Ishikawa (cell line): ENCODE measurements at regions not wholly inside any gene's neighbourhood (a gene's known extent, or its start where the extent isn't known, plus 50 kb on each side); places are given as distances from the start of the nearest gene placed in this dataset.

ENCODE experiments used
- CEBPB ChIP-seq: IDR thresholded peaks from 2 replicates; pipeline ENCODE4 v1.6.1; 2012
- CREB1 ChIP-seq: IDR thresholded peaks from 2 replicates; pipeline ENCODE4 v1.6.1; 2012; ENCODE audit warnings: low read depth
- EGR1 ChIP-seq: IDR thresholded peaks from 2 replicates; pipeline ENCODE4 v1.6.1; 2012
- EP300 ChIP-seq: IDR thresholded peaks from 2 replicates; pipeline ENCODE4 v1.6.1; 2012; ENCODE audit warnings: borderline replicate concordance
- FOXM1 ChIP-seq: IDR thresholded peaks from 2 replicates; pipeline ENCODE4 v1.6.1; 2012; ENCODE audit warnings: low read depth, borderline replicate concordance
- MAX ChIP-seq: IDR thresholded peaks from 2 replicates; pipeline ENCODE4 v1.6.1; 2012
- NFIC ChIP-seq: IDR thresholded peaks from 2 replicates; pipeline ENCODE4 v1.6.1; 2012
- RAD21 ChIP-seq: IDR thresholded peaks from 2 replicates; pipeline ENCODE4 v1.6.1; 2012; ENCODE audit warnings: low read depth
- REST ChIP-seq: IDR thresholded peaks from 2 replicates; pipeline ENCODE4 v1.6.1; 2012; ENCODE audit warnings: low read depth, mild to moderate bottlenecking
- TAF1 ChIP-seq: IDR thresholded peaks from 2 replicates; pipeline ENCODE4 v1.6.1; 2012; ENCODE audit warnings: low read depth, mild to moderate bottlenecking
- TCF12 ChIP-seq: IDR thresholded peaks from 2 replicates; pipeline ENCODE4 v1.6.1; 2012; ENCODE audit warnings: low read depth
- TEAD4 ChIP-seq: IDR thresholded peaks from 2 replicates; pipeline ENCODE4 v1.6.1; 2012
- USF1 ChIP-seq: IDR thresholded peaks from 2 replicates; pipeline ENCODE4 v1.6.1; 2012
- YY1 ChIP-seq: IDR thresholded peaks from 2 replicates; pipeline ENCODE4 v1.6.1; 2012; ENCODE audit warnings: low read depth
- ZBTB7A ChIP-seq: IDR thresholded peaks from 2 replicates; pipeline ENCODE4 v1.6.1; 2012; ENCODE audit warnings: low read depth

DNA sequence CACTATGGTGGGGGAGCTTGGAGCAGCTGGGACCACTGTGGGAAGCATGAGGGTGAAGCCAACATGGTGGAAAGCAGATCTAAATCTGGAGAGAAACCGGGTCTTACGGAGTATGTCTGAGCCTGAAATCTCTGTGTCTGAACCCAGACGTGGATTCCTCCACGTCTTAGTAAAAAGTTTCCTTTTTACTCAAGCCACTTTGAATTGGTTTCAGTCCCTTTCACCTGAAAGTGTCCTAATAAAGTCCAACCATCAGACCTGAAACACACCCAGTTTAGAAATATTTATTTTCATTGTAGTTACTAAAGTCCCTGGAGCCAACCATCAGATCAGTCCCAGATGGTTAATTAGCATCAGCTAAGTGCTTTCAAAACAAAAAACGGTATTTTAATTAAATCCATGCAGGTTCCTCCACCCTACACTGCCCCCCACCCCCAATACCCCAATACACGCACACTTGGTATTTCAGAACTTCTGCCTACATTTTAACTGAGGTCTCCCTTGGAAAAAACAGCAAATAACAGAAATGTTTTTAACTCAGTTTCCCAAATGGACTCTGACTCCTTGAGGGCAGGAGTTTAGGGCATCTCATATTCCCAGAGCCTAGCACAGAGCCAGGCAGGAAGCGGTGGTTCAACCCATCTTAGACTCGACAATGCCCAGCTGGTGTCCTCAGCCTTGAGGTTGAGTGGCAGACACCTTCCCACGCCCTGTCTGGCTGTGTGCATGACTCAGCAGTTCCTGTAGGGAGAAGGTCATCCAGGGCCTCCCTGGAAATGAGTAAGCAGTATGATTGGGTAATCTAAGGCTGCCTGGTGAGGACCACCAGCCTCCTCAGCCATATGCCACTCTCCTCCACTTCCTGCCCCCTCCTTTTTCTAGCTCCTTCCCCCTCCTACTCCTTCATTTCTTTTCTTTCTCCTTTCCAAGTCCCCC lies 175.8 kb downstream of the TTC8 start:
- TF ChIP-seq CEBPB (0 out of 2 replicates have a peak, but pooled peaks have one; percentile 37), TCF12 (no peak)

DNA sequence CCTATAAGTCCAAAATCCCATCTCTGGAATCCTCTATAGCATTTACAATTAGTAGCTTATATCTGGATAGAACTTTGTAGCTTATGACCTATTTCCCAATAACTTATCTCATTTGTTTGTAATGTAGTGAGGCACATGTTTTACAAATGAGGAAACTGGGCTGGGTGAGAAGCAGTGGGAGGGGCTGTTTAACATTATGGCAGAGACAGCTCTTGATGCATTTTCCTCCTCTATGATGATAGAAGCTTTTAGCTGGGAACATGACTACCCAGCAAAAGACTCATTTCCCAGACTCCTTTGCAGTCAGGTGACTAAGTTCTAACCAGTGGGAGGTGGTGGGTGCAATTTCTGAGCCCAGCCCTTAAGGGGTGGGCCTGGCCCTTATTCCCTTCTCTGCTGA lies 179.7 kb downstream of the TTC8 start:
- TF ChIP-seq NFIC = no peak
- no peak for TF ChIP-seq CEBPB
- no peak for TF ChIP-seq TEAD4

DNA sequence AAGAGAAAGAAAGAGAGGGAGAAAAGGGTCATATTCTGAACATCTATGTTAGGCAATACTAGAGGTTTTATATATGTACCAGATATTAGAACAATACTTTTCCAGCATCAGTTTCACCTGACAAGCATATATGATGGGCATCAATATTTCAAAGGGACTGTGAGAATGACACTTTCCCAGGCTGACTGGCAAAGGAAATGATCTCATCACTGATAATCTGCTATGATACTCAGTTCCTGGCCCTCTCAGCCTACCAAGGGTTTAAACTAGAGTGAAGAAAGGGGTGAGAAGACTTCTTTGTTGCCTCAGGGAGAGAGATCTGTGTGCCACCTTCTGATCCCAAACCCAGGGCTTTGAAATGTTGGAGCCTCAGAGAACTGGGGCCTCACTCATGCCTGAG lies 183.5 kb downstream of the TTC8 start:
- TF ChIP-seq EP300 (no peak), ZBTB7A (no peak), RAD21 (no peak)

- TF ChIP-seq TCF12 = no peak
- no peak for TF ChIP-seq YY1
- TF ChIP-seq CREB1 = no peak
- TF ChIP-seq EGR1 = no peak
- TF ChIP-seq USF1 = no peak
- no peak for TF ChIP-seq ZBTB7A
- no peak for TF ChIP-seq TEAD4
- no peak for TF ChIP-seq NFIC
- no peak for TF ChIP-seq TAF1
- TF ChIP-seq RAD21 = no peak
- TF ChIP-seq FOXM1 = no peak
- no peak for TF ChIP-seq EP300
Observed at GRCh38 chr14:89011355-89012281, 187.2 kb downstream of the TTC8 start.

DNA sequence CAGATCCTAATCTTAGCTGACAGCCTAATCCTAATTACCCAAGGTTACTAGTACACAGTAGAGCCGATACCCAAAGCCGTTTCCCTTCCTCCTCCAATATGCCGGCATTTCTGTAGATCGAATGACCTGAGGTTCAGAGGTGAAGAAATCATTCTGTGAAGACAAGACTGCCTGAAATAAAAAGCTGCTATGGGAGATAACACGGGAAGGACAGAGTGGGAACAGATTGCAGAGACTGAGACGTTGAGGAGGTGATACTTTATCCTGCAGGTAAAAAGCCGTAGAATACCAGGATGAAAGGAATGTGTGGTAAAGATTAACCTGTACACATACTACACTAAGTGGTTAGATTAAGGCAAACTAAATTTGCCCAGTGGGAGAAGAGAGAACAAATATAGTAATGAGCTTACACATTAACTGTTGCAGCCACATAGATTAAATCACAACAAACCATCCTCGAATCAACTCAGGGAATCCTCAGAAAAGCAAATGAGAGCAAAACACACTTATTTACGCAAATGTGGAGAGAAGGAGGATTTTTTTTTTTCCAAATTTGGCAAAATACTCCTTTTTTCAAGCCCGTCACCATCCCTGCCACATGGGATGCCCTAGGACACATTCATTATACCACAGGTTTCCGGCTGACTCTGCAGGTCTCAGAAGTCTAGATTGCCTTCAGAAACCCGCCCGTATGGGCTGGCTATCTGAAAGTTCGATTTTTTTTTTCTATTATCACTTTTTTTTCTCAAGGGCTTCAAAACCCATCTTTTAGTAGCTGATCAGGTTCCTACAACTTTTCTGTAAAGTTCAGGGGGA lies 188.0 kb downstream of the TTC8 start:
- TF ChIP-seq USF1 = no peak
- no peak for TF ChIP-seq EP300
- TF ChIP-seq CREB1 = no peak

GRCh38 chr14:89013098-89013504 lies 188.7 kb downstream of the TTC8 start:
- no peak for TF ChIP-seq CREB1
- peak; percentile 16; the same call in 1 of the 2 replicates for TF ChIP-seq RAD21
- peak; percentile 5; the same call in 1 of the 2 replicates for TF ChIP-seq USF1

- TF ChIP-seq ZBTB7A (no peak), EP300 (no peak), CREB1 (no peak), TCF12 (no peak)
Observed at GRCh38 chr14:89013698-89014568, 189.5 kb downstream of the TTC8 start.

DNA sequence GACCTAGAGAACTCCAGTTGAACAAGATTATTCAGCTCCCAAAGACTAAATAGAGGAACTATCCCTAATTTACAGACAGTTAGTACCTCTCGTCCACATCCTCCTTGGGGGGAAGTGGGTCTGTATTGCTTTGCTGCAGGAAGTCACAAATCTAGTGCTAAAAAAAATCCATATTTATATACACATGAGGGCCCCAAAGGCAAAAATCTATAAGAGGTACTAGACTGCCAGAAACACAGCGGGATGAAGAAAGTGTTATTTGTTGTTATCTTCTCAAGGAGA lies 190.1 kb downstream of the TTC8 start:
- no peak for TF ChIP-seq USF1
- no peak for TF ChIP-seq TCF12
- TF ChIP-seq MAX = no peak
- TF ChIP-seq TAF1 = no peak
- TF ChIP-seq REST = no peak
- TF ChIP-seq EGR1 = no peak
- TF ChIP-seq RAD21 = no peak
- TF ChIP-seq NFIC = no peak
- TF ChIP-seq ZBTB7A = no peak
- TF ChIP-seq FOXM1 = no peak
- TF ChIP-seq CREB1 = no peak
- TF ChIP-seq YY1 = no peak
- TF ChIP-seq EP300 = no peak
- no peak for TF ChIP-seq TEAD4
- no peak for TF ChIP-seq CEBPB
